NB4 (cell line): ENCODE measurements at regions not wholly inside any gene's neighbourhood (a gene's known extent, or its start where the extent isn't known, plus 50 kb on each side); places are given as distances from the start of the nearest gene placed in this dataset.

ENCODE experiments used
- MYC ChIP-seq: IDR thresholded peaks from 2 replicates; pipeline ENCODE4 v1.6.1; 2011; ENCODE audit warnings: low read depth, low read length
- POLR2A ChIP-seq: IDR thresholded peaks from 2 replicates; pipeline ENCODE4 v1.6.1; 2011; ENCODE audit warnings: mild to moderate bottlenecking; ENCODE audit not compliant: insufficient read length; ENCODE audit errors: extremely low read depth
- TF ChIP-seq, protein P1 (sequence below): IDR thresholded peaks from one replicate; pipeline ENCODE4 v1.5.1; 2012; ENCODE audit warnings: low read depth, low read length
- TF ChIP-seq, protein P2 (sequence below): IDR thresholded peaks from 2 replicates; pipeline ENCODE4 v1.6.1; 2011; ENCODE audit warnings: low read depth, low read length

DNA sequence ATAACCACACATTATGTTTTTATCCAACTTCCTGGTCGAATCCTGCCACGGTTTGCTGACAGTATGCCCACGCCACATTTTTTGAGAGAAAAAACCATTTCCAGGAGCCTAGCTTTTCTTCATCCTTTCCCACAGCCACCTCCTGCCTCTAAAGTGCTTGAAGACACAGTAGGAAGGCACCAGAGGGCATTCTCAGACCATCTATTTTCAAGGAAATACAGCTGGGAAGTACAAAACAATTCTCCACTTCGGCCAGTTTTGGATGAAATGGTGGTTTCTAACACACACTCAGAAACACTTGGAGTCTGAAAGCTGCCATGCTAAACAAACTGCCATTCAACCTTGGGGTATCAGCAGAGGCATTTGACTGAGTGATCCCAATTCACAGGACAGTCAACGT, 86.3 kb upstream of the RPS23 start:
- TF ChIP-seq POLR2A = no peak
- TF ChIP-seq, protein P1, sequence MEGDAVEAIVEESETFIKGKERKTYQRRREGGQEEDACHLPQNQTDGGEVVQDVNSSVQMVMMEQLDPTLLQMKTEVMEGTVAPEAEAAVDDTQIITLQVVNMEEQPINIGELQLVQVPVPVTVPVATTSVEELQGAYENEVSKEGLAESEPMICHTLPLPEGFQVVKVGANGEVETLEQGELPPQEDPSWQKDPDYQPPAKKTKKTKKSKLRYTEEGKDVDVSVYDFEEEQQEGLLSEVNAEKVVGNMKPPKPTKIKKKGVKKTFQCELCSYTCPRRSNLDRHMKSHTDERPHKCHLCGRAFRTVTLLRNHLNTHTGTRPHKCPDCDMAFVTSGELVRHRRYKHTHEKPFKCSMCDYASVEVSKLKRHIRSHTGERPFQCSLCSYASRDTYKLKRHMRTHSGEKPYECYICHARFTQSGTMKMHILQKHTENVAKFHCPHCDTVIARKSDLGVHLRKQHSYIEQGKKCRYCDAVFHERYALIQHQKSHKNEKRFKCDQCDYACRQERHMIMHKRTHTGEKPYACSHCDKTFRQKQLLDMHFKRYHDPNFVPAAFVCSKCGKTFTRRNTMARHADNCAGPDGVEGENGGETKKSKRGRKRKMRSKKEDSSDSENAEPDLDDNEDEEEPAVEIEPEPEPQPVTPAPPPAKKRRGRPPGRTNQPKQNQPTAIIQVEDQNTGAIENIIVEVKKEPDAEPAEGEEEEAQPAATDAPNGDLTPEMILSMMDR = no peak
- no peak for TF ChIP-seq MYC
- TF ChIP-seq, protein P2, sequence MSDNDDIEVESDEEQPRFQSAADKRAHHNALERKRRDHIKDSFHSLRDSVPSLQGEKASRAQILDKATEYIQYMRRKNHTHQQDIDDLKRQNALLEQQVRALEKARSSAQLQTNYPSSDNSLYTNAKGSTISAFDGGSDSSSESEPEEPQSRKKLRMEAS = no peak
